GM18519 (cell line): ENCODE measurements at regions not wholly inside any gene's neighbourhood (a gene's known extent, or its start where the extent isn't known, plus 50 kb on each side); places are given as distances from the start of the nearest gene placed in this dataset.
"Not testable (repeated sequence)": the region's sequence is repeated elsewhere in the genome, so short reads cannot be mapped to it uniquely, and the experiment has no call there.

Source experiments
- ATAC-seq: cut with Tn5 transposase; IDR thresholded peaks from one replicate; pipeline ENCODE4 v1.9.1; 2021; ENCODE audit warnings: mild to moderate bottlenecking, moderate library complexity; ENCODE audit not compliant: unreplicated experiment, low FRiP score

- ATAC-seq, result no peak
Observed at GRCh38 chr9:87195306-87195705, 248.0 kb upstream of the GAS1 start.

- ATAC-seq, result no peak
Observed at GRCh38 chr9:87197349-87198130, 250.2 kb upstream of the GAS1 start.

- ATAC-seq, result no peak
Observed at GRCh38 chr9:87198716-87199115, 251.4 kb upstream of the GAS1 start.

- ATAC-seq, result no peak
Observed at GRCh38 chr9:87199278-87199677, 252.0 kb upstream of the GAS1 start.

GRCh38 chr9:87199782-87200181 is 252.5 kb upstream of the GAS1 start:
- no peak for ATAC-seq

- no peak for ATAC-seq
Observed at GRCh38 chr9:87201351-87201751, 254.0 kb upstream of the GAS1 start.

- no peak for ATAC-seq
Observed at GRCh38 chr9:87206064-87206661, 258.9 kb upstream of the GAS1 start.

- not testable (repeated sequence) for ATAC-seq
Observed at GRCh38 chr9:87210658-87211057, 263.4 kb upstream of the GAS1 start.

- ATAC-seq, result no peak
Observed at GRCh38 chr9:87211669-87212068, 264.4 kb upstream of the GAS1 start.

- ATAC-seq, result no peak
Observed at GRCh38 chr9:87212605-87213021, 265.3 kb upstream of the GAS1 start.

GRCh38 chr9:87213948-87214347 is 266.6 kb upstream of the GAS1 start:
- no peak for ATAC-seq

GRCh38 chr9:87214991-87215390 is 267.7 kb upstream of the GAS1 start:
- no peak for ATAC-seq

- no peak for ATAC-seq
Observed at GRCh38 chr9:87216036-87216435, 268.7 kb upstream of the GAS1 start.

- ATAC-seq, result no peak
Observed at GRCh38 chr9:87216897-87217455, 269.7 kb upstream of the GAS1 start.

GRCh38 chr9:87223392-87224246 is 274.0 kb upstream of the DAPK1 start:
- ATAC-seq, result no peak

- ATAC-seq, result no peak
Observed at GRCh38 chr9:87226896-87227295, 270.8 kb upstream of the DAPK1 start.

- ATAC-seq, result no peak
Observed at GRCh38 chr9:87227456-87227855, 270.2 kb upstream of the DAPK1 start.

GRCh38 chr9:87229108-87229507 is 268.6 kb upstream of the DAPK1 start:
- ATAC-seq, result no peak

GRCh38 chr9:87233431-87233830 is 264.2 kb upstream of the DAPK1 start:
- ATAC-seq, result no peak

- ATAC-seq, result no peak
Observed at GRCh38 chr9:87233899-87234455, 263.7 kb upstream of the DAPK1 start.

- ATAC-seq, result no peak
Observed at GRCh38 chr9:87234854-87235253, 262.8 kb upstream of the DAPK1 start.
